Breast epithelium (tissue), 4 donors: ENCODE measurements at regions not wholly inside any gene's neighbourhood (a gene's known extent, or its start where the extent isn't known, plus 50 kb on each side); places are given as distances from the start of the nearest gene placed in this dataset.

Experiments used
- DNase-seq, 2 donors: peaks; one replicate each; pipeline ENCODE4 v3.0.0-alpha.2; 2019; ENCODE audit warnings: low spot score in 2 of 2
- H3K27ac ChIP-seq, 2 donors: fragments of 200-600 bp; sonication (generic) in 1 of 2; one replicate each; pipeline ENCODE4 v1.5.1; 2016 to 2019; ENCODE audit warnings: mild to moderate bottlenecking in 1 of 2
- H3K27me3 ChIP-seq, 2 donors: fragments of 200-600 bp; sonication (generic) in 1 of 2; one replicate each; pipeline versions ENCODE4 v1.5.1 to v1.6.0; 2017 to 2019; ENCODE audit warnings: control low read depth in 1 of 2, mild to moderate bottlenecking in 1 of 2
- H3K36me3 ChIP-seq: fragments of 200-600 bp; one replicate; pipeline ENCODE4 v1.5.1; 2019
- H3K4me1 ChIP-seq, 2 donors: fragments of 200-600 bp; sonication (generic); one replicate each; pipeline ENCODE4 v1.5.1; 2016 to 2019; ENCODE audit warnings: control low read depth in 1 of 2
- H3K4me3 ChIP-seq, 3 donors: fragments of 200-600 bp; sonication (generic); 1 replicate in 2 of 3; 2 replicates in 1 of 3; pipeline ENCODE4 v1.5.1; 2016 to 2019; ENCODE audit warnings: mild to moderate bottlenecking in 3 of 3, moderate library complexity in 2 of 3
- H3K9me3 ChIP-seq, 2 donors: fragments of 200-600 bp; sonication (generic) in 1 of 2; one replicate each; pipeline ENCODE4 v1.5.1; 2016 to 2019; ENCODE audit warnings: control low read depth in 1 of 2
- POLR2A ChIP-seq: fragments of 450-650 bp; IDR thresholded peaks from one replicate; pipeline ENCODE4 v1.6.1; 2016; ENCODE audit warnings: antibody characterized with exemption, mild to moderate bottlenecking, moderate library complexity
- POLR2AphosphoS5 ChIP-seq, 3 donors: sonication (generic); formaldehyde crosslinking; IDR thresholded peaks; one replicate each; pipeline ENCODE4 v1.6.1; 2017; ENCODE audit warnings: antibody characterized with exemption in 3 of 3
- intact Hi-C: fragments of 100-400 bp; cut with DNase I; formaldehyde crosslinking; loops from one replicate; pipeline ENCODE4 v1.15.1; 2023; ENCODE audit warnings: low total_unique reads
- TF ChIP-seq, protein P1 (sequence below), 3 donors: fragments of 450-650 bp; IDR thresholded peaks; one replicate each; pipeline ENCODE4 v1.5.1; 2016 to 2017; ENCODE audit warnings: antibody characterized with exemption in 3 of 3, mild to moderate bottlenecking in 3 of 3, moderate library complexity in 3 of 3

DNA sequence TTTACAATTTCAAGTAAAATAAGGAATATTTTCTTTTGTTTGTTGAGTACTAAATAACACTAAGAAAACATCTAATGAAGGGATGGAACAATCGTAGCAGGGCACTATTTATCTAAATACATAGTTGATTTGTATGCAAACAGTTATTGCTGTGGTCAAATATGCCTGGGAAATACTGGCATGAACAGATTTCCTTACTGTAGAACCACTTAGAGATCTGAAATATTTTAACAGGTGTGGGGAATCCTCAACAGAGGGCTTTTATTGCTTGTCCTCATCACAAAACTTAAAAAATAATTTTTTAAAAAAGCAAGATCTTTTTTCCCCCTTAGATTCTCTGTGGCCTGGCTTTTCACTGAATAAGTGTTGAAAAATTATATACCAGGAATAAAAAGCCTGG, 233.0 kb upstream of the FAM83B start:
- intact Hi-C loops, result no loop called here

DNA sequence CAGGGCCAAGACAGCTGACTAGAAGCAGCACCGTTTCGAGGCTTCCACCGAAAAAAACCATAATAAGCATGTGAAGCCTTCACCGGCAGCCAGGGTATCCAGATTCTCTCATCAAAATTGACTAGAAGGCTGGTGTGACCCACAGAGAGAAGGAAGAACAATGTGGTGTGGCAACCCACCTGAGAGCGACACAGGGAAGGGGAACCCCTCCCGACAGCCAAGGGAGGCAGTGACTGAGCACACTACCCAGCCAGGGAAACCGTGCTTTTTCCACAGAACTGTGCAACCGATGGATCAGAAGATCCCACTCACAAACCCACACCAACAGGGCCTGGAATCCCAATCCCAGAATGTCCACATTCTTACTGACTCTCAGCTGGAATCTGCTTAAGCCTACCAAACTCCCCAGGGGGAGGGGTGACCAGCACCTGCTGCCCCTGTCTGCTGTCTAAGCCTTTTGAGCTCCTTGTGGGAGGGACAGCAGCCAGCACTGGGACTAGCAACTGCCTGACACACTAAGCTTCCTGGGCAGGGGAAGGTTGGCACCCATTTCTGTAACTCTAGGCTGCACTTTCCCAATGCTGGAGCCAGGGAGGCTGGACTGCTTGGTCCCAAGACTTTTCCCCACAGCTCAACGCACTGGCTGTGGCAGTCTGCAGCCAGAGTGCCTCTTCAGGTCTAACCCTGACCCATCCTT, 231.9 kb upstream of the FAM83B start:
- no peaks in the 10 kb centered on the region for H3K36me3 ChIP-seq
- intact Hi-C loops, result no loop called here

More for the DNA sequence above, 233.0 kb upstream of the FAM83B start:
- Histone ChIP-seq H3K4me3 (no peak overlapping the region), H3K27me3 (no peaks in the 10 kb centered on the region), H3K36me3 (no peaks in the 10 kb centered on the region), H3K9me3 (no peaks in the 10 kb centered on the region), H3K27ac (no peak overlapping the region), H3K4me1 (no peaks in the 10 kb centered on the region)
- no peak for DNase-seq
- TF ChIP-seq POLR2A (no peak), POLR2AphosphoS5 (IDR thresholded peaks at IDR 0.05) (no peak)
- TF ChIP-seq, protein P1, sequence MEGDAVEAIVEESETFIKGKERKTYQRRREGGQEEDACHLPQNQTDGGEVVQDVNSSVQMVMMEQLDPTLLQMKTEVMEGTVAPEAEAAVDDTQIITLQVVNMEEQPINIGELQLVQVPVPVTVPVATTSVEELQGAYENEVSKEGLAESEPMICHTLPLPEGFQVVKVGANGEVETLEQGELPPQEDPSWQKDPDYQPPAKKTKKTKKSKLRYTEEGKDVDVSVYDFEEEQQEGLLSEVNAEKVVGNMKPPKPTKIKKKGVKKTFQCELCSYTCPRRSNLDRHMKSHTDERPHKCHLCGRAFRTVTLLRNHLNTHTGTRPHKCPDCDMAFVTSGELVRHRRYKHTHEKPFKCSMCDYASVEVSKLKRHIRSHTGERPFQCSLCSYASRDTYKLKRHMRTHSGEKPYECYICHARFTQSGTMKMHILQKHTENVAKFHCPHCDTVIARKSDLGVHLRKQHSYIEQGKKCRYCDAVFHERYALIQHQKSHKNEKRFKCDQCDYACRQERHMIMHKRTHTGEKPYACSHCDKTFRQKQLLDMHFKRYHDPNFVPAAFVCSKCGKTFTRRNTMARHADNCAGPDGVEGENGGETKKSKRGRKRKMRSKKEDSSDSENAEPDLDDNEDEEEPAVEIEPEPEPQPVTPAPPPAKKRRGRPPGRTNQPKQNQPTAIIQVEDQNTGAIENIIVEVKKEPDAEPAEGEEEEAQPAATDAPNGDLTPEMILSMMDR (IDR thresholded peaks at IDR 0.05), result no peak

DNA sequence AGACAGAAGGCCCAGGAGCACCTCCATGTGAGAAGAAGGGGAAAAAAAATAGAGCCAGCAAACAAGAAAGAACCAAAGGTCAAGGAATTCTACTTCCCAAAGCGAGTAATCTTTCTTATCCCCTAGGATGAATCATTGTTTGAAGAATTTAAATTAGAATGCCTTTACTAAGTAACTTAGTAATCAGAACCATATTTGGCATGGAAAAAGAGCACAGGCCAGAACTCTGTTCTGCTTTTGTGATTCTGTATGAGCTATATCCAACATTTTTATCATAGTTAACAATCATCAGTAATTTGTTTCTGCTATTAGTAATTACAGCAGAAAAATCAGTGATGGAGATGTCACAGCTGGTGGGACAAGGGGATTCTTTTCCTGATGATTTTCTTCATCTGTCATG, 228.8 kb upstream of the FAM83B start:
- Histone ChIP-seq H3K4me3 (no peak overlapping the region), H3K36me3 (no peaks in the 10 kb centered on the region), H3K27ac (no peak overlapping the region), H3K4me1 (no peaks in the 10 kb centered on the region), H3K27me3 (no peaks in the 10 kb centered on the region), H3K9me3 (no peaks in the 10 kb centered on the region)
- intact Hi-C loops, result no loop called here
- DNase-seq, result no peak
- TF ChIP-seq POLR2A, result no peak
- TF ChIP-seq POLR2AphosphoS5 (IDR thresholded peaks at IDR 0.05), result no peak
- TF ChIP-seq, protein P1 (IDR thresholded peaks at IDR 0.05), result no peak

More for the DNA sequence above, 231.9 kb upstream of the FAM83B start:
- TF ChIP-seq POLR2A (no peak), POLR2AphosphoS5 (IDR thresholded peaks at IDR 0.05) (no peak)
- TF ChIP-seq, protein P1 (IDR thresholded peaks at IDR 0.05), result no peak
- Histone ChIP-seq H3K27me3 (no peaks in the 10 kb centered on the region), H3K27ac (no peak overlapping the region), H3K4me1 (no peaks in the 10 kb centered on the region), H3K9me3 (no peaks in the 10 kb centered on the region), H3K4me3 (no peak overlapping the region)
- DNase-seq, result no peak

DNA sequence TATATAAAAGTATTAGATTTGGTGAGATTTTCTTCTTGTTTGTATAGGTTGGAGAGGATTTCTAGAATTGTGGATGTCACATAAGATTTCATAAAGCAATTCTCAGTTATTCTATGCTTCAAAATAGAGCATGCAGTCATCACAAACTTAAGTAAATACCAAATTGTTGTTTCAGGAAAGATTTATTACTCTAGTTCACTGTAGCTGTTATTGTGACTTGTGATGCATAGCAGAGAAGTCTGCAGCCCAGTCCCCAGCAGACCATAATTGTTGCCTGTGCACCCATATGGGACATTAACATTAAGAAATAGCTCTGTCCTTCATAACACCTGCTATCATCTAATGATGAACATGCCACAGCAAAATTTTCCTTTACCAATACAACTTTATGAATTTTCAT, 228.0 kb upstream of the FAM83B start:
- no peaks in the 10 kb centered on the region for H3K36me3 ChIP-seq
- H3K27me3 ChIP-seq, result no peaks in the 10 kb centered on the region
- H3K27ac ChIP-seq, result no peak overlapping the region
- H3K9me3 ChIP-seq, result no peaks in the 10 kb centered on the region
- no peaks in the 10 kb centered on the region for H3K4me1 ChIP-seq
- no peak for TF ChIP-seq POLR2A
- TF ChIP-seq, protein P1 (IDR thresholded peaks at IDR 0.05), result no peak
- TF ChIP-seq POLR2AphosphoS5 (IDR thresholded peaks at IDR 0.05), result no peak
- intact Hi-C loops, result no loop called here
- DNase-seq, result no peak
- H3K4me3 ChIP-seq, result no peak overlapping the region

DNA sequence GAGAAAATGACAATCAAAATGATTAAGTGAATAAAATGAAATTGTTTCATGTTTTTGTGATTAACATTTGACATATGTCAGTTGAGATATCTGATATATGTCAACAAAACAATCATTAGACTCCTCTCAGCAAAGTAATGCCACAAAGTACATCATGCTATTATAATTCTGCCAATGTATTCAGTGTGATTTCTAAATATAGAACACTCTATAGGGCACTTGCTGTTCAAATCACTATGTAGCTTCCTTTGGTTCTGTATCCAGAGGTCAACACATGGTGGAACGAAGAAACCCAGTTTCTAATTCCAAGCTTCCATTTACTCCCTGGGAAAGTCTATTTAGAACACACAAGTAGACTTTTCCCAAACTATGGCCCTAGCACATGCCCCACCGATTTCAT, 227.5 kb upstream of the FAM83B start:
- TF ChIP-seq POLR2A (no peak), POLR2AphosphoS5 (IDR thresholded peaks at IDR 0.05) (no peak)
- TF ChIP-seq, protein P1 (IDR thresholded peaks at IDR 0.05), result no peak
- no peaks in the 10 kb centered on the region for H3K36me3 ChIP-seq
- intact Hi-C loops, result no loop called here
- H3K27me3 ChIP-seq, result no peaks in the 10 kb centered on the region
- H3K4me1 ChIP-seq, result no peaks in the 10 kb centered on the region
- no peak overlapping the region for H3K4me3 ChIP-seq
- H3K9me3 ChIP-seq, result no peaks in the 10 kb centered on the region
- no peak for DNase-seq
- H3K27ac ChIP-seq, result no peak overlapping the region
